ENCODE measurements at regions not wholly inside any gene's neighbourhood (a gene's known extent, or its start where the extent isn't known, plus 50 kb on each side); places are given as distances from the start of the nearest gene placed in this dataset.

- TF ChIP-seq EZH2phosphoT487 (IDR thresholded peaks at IDR 0.05; ENCODE audit: insufficient read depth, low read depth) (no peak), EZH2 (IDR thresholded peaks at IDR 0.05; ENCODE audit: insufficient read depth, poor library complexity, severe bottlenecking) (no peak)
Observed at GRCh38 chr12:72144553-72144952, 127.6 kb upstream of the TRHDE start.

All from GM23248 (cell line).